Neural cell (in vitro differentiated cells): ENCODE measurements at regions not wholly inside any gene's neighbourhood (a gene's known extent, or its start where the extent isn't known, plus 50 kb on each side); places are given as distances from the start of the nearest gene placed in this dataset.

Source experiments
- H2AFZ ChIP-seq: fragments of 200-600, 300-800 bp; sonication (generic), shearing (Covaris generic); 2 replicates; pipeline ENCODE4 v1.6.0; 2014; ENCODE audit warnings: low read depth, mild to moderate bottlenecking, antibody characterized with exemption, low read length, moderate library complexity
- H3F3A ChIP-seq: fragments of 200-600 bp; shearing (Covaris generic); 2 replicates; pipeline ENCODE4 v1.6.1; 2016; ENCODE audit warnings: mild to moderate bottlenecking, moderate library complexity, mixed read lengths, antibody characterized with exemption, low read length; ENCODE audit not compliant: insufficient read depth, poor library complexity, severe bottlenecking
- H3K27ac ChIP-seq: fragments of 200-600, 300-800 bp; sonication (generic), shearing (Covaris generic); 2 replicates; pipeline ENCODE4 v1.5.1; 2014; ENCODE audit warnings: mild to moderate bottlenecking, low read length, moderate library complexity
- H3K27me3 ChIP-seq: fragments of 300-800, 200-600 bp; sonication (generic), shearing (Covaris generic); 2 replicates; pipeline ENCODE4 v1.6.0; 2014; ENCODE audit warnings: mild to moderate bottlenecking, low read depth, low read length, moderate library complexity; ENCODE audit not compliant: insufficient read depth
- H3K36me3 ChIP-seq: fragments of 300-800, 200-600 bp; sonication (generic), shearing (Covaris generic); 2 replicates; pipeline ENCODE4 v1.5.1; 2014; ENCODE audit warnings: mild to moderate bottlenecking, antibody characterized with exemption, low read length, moderate library complexity; ENCODE audit not compliant: insufficient read depth
- H3K4me2 ChIP-seq: fragments of 300-800, 200-600 bp; sonication (generic), shearing (Covaris generic); 2 replicates; pipeline ENCODE4 v1.6.0; 2014; ENCODE audit warnings: mild to moderate bottlenecking, low read length
- H3K4me3 ChIP-seq: fragments of 300-800, 200-600 bp; sonication (generic), shearing (Covaris generic); 2 replicates; pipeline ENCODE4 v1.5.1; 2014; ENCODE audit warnings: mild to moderate bottlenecking, low read length, moderate library complexity
- H3K79me2 ChIP-seq: fragments of 200-600 bp; shearing (Covaris generic); replicated peaks from 2 replicates; pipeline ENCODE4 v1.6.0; 2014; ENCODE audit warnings: mild to moderate bottlenecking, low read length, moderate library complexity; ENCODE audit not compliant: insufficient read depth
- H3K9ac ChIP-seq: fragments of 300-800, 200-600 bp; sonication (generic), shearing (Covaris generic); 2 replicates; pipeline ENCODE4 v1.6.1; 2016; ENCODE audit warnings: mild to moderate bottlenecking, low read length, mixed read lengths
- H3K9me2 ChIP-seq: fragments of 200-600 bp; shearing (Covaris generic); 2 replicates; pipeline ENCODE4 v1.6.1; 2016; ENCODE audit warnings: mild to moderate bottlenecking, low read length, mixed read lengths; ENCODE audit not compliant: insufficient read depth
- H3K9me3 ChIP-seq: fragments of 200-600, 300-800 bp; sonication (generic), shearing (Covaris generic); 2 replicates; pipeline ENCODE4 v1.6.1; 2016; ENCODE audit warnings: mild to moderate bottlenecking, mixed run types, low read length, moderate library complexity, mixed read lengths
- H4K20me1 ChIP-seq: fragments of 200-600 bp; shearing (Covaris generic); 2 replicates; pipeline ENCODE4 v1.6.1; 2016; ENCODE audit warnings: mild to moderate bottlenecking, mixed run types; ENCODE audit not compliant: insufficient read depth
- CTCF ChIP-seq: fragments of 450-650 bp; IDR thresholded peaks from 2 replicates; pipeline ENCODE4 v1.5.1; 2014; ENCODE audit warnings: antibody characterized with exemption, mild to moderate bottlenecking, moderate library complexity; ENCODE audit not compliant: poor library complexity, severe bottlenecking
- EP300 ChIP-seq: fragments of 450-650 bp; conservative IDR thresholded peaks from 2 replicates; pipeline ENCODE4 v1.6.1; 2014; ENCODE audit warnings: antibody characterized with exemption, mild to moderate bottlenecking, moderate library complexity; ENCODE audit not compliant: poor library complexity, severe bottlenecking
- EZH2 ChIP-seq: fragments of 200-600, 300-800 bp; shearing (Covaris generic), sonication (generic); IDR thresholded peaks from 2 replicates; pipeline ENCODE4 v1.6.1; 2014; ENCODE audit warnings: antibody characterized with exemption, low read length, borderline replicate concordance, mild to moderate bottlenecking; ENCODE audit not compliant: insufficient read depth, poor library complexity, severe bottlenecking
- MXI1 ChIP-seq: fragments of 450-650 bp; conservative IDR thresholded peaks from 2 replicates; pipeline ENCODE4 v1.6.1; 2014; ENCODE audit warnings: antibody characterized with exemption, mild to moderate bottlenecking; ENCODE audit not compliant: poor library complexity, severe bottlenecking
- POLR2AphosphoS5 ChIP-seq: IDR thresholded peaks from 2 replicates; pipeline ENCODE4 v1.6.1; 2012
- RAD21 ChIP-seq: fragments of 450-650 bp; conservative IDR thresholded peaks from 2 replicates; pipeline ENCODE4 v1.6.1; 2014; ENCODE audit warnings: antibody characterized with exemption, mild to moderate bottlenecking, moderate library complexity
- SMC3 ChIP-seq: fragments of 450-650 bp; conservative IDR thresholded peaks from 2 replicates; pipeline ENCODE4 v1.6.1; 2014; ENCODE audit warnings: antibody characterized with exemption, mild to moderate bottlenecking, moderate library complexity; ENCODE audit not compliant: poor library complexity
- TAF1 ChIP-seq: IDR thresholded peaks from 2 replicates; pipeline ENCODE4 v1.6.1; 2012; ENCODE audit warnings: low read depth
- TF ChIP-seq, protein P1 (sequence below): IDR thresholded peaks from 2 replicates; pipeline ENCODE4 v1.6.1; 2012; ENCODE audit warnings: borderline replicate concordance

DNA sequence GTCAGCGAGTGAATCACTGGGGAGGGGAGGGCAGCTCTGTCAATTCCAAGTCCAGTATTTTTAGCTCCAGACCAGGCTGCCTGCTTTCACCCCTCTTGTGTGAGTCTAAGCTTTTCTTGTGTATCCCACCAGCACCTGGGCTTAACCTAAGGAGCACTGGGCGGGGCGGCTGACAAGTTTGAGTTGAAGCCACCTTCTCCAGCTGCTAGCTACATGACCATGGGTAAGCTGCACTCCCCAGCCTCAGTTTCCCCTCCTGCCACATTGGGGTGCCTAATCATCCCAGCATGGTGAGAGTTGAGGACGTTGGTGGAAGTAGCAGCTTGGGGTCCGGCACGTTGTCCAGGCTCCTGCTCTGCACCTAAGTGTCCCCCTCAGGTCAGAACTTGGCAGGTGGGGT, 89.8 kb upstream of the PCBD1 start:
- Histone ChIP-seq H3K4me3 (no peak overlapping the region), H3K9me3 (no peaks in the 10 kb centered on the region), H3K79me2 (no peaks in the 10 kb centered on the region), H3K27me3 (no peaks in the 10 kb centered on the region), H3F3A (no peaks in the 10 kb centered on the region), H3K4me2 (no peak overlapping the region), H3K9me2 (no peaks in the 10 kb centered on the region), H2AFZ (no peak overlapping the region), H3K36me3 (no peaks in the 10 kb centered on the region), H3K27ac (no peak overlapping the region), H4K20me1 (no peaks in the 10 kb centered on the region), H3K9ac (no peak overlapping the region)
- TF ChIP-seq SMC3 (no peak), EZH2 (no peak), POLR2AphosphoS5 (no peak), TAF1 (no peak), CTCF (no peak), RAD21 (no peak), EP300 (no peak), MXI1 (no peak)
- TF ChIP-seq, protein P1, sequence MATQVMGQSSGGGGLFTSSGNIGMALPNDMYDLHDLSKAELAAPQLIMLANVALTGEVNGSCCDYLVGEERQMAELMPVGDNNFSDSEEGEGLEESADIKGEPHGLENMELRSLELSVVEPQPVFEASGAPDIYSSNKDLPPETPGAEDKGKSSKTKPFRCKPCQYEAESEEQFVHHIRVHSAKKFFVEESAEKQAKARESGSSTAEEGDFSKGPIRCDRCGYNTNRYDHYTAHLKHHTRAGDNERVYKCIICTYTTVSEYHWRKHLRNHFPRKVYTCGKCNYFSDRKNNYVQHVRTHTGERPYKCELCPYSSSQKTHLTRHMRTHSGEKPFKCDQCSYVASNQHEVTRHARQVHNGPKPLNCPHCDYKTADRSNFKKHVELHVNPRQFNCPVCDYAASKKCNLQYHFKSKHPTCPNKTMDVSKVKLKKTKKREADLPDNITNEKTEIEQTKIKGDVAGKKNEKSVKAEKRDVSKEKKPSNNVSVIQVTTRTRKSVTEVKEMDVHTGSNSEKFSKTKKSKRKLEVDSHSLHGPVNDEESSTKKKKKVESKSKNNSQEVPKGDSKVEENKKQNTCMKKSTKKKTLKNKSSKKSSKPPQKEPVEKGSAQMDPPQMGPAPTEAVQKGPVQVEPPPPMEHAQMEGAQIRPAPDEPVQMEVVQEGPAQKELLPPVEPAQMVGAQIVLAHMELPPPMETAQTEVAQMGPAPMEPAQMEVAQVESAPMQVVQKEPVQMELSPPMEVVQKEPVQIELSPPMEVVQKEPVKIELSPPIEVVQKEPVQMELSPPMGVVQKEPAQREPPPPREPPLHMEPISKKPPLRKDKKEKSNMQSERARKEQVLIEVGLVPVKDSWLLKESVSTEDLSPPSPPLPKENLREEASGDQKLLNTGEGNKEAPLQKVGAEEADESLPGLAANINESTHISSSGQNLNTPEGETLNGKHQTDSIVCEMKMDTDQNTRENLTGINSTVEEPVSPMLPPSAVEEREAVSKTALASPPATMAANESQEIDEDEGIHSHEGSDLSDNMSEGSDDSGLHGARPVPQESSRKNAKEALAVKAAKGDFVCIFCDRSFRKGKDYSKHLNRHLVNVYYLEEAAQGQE: no peak

DNA sequence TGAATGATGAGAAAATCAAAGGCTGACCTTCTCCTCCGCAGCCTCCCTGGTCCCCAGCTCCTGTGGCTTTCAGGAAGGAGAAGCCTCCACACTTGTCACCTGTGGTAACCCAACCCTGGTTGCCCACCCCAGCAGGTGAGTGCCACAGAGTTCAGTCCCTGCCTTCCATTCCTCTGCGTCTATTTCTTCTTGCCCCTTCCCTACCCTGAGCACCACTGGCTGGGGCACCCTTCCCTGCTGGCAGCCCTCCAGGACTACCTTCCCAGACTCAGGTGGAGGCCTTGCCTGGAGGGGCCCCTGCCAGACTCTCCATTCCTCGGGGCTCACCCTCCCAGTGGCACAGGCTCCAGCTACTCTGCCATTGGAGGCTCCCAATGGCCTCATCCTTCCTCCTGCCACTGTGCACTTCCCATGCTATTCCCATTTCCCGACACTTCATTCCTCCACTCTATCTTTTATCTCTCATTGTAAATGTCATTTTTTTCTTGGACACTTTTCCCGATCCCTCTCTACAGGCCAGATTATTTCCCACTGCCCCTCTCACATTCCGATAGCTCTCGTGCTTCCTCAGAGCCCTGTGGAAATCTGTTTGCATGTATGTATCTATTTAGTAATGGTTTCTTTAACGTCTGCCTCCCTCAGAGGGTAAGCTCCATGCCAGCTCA, 90.6 kb upstream of the PCBD1 start:
- Histone ChIP-seq H3K79me2 (no peaks in the 10 kb centered on the region), H3F3A (no peaks in the 10 kb centered on the region), H3K4me3 (no peak overlapping the region), H3K27ac (no peak overlapping the region), H3K9ac (no peak overlapping the region), H3K27me3 (no peaks in the 10 kb centered on the region), H3K9me2 (no peaks in the 10 kb centered on the region), H4K20me1 (no peaks in the 10 kb centered on the region), H2AFZ (no peak overlapping the region), H3K4me2 (no peak overlapping the region), H3K9me3 (no peaks in the 10 kb centered on the region), H3K36me3 (no peaks in the 10 kb centered on the region)
- TF ChIP-seq MXI1 (no peak), TAF1 (no peak), SMC3 (no peak), CTCF (no peak)
